Aorta (tissue), 5 donors: ENCODE measurements at regions not wholly inside any gene's neighbourhood (a gene's known extent, or its start where the extent isn't known, plus 50 kb on each side); places are given as distances from the start of the nearest gene placed in this dataset.

Experiments
- ATAC-seq: fragments of 200-7000 bp; cut with Tn5 transposase; one replicate; pipeline ENCODE4 v1.9.1; 2022; ENCODE audit warnings: moderate library complexity; ENCODE audit not compliant: low FRiP score
- DNase-seq, 2 donors: peaks; one replicate each; pipeline ENCODE4 v3.0.0-alpha.2; 2020
- H3K27ac ChIP-seq, 2 donors: one replicate each; pipeline ENCODE4 v1.5.1; 2013; ENCODE audit warnings: low read length in 2 of 2, mild to moderate bottlenecking in 2 of 2, moderate library complexity in 2 of 2, control low read depth in 1 of 2, inconsistent platforms in 1 of 2, low read depth in 1 of 2
- H3K27me3 ChIP-seq, 2 donors: one replicate each; pipeline ENCODE4 v1.6.1; 2013; ENCODE audit warnings: control low read depth in 1 of 2, low read length in 1 of 2, mild to moderate bottlenecking in 1 of 2, moderate library complexity in 1 of 2; ENCODE audit not compliant: insufficient read depth in 2 of 2, control insufficient read depth in 1 of 2
- H3K36me3 ChIP-seq, 2 donors: one replicate each; pipeline ENCODE4 v1.6.1; 2013; ENCODE audit warnings: control low read depth in 1 of 2, low read length in 1 of 2, mild to moderate bottlenecking in 1 of 2; ENCODE audit not compliant: insufficient read depth in 2 of 2, control insufficient read depth in 1 of 2
- H3K4me1 ChIP-seq, 2 donors: one replicate each; pipeline ENCODE4 v1.6.1; 2013; ENCODE audit warnings: low read length in 2 of 2, control low read depth in 1 of 2, mild to moderate bottlenecking in 1 of 2, moderate library complexity in 1 of 2; ENCODE audit not compliant: insufficient read depth in 2 of 2, control insufficient read depth in 1 of 2
- H3K4me3 ChIP-seq, 2 donors: one replicate each; pipeline ENCODE4 v1.5.1; 2013; ENCODE audit warnings: low read length in 2 of 2, control low read depth in 1 of 2, mild to moderate bottlenecking in 1 of 2
- H3K9me3 ChIP-seq: one replicate; pipeline ENCODE4 v1.6.1; 2013; ENCODE audit warnings: mild to moderate bottlenecking, low read length; ENCODE audit not compliant: control insufficient read depth
- WGBS, 2 donors: extraction: QIAGEN DNeasy Blood & Tissue Kit; methylation state at CpG; one replicate each; pipeline ENCODE4 v1.1.7; 2013; 5-methylcytosine and 5-hydroxymethylcytosine counted together
- intact Hi-C, 2 donors: fragments of 100-400 bp; cut with DNase I; formaldehyde crosslinking; loops; one replicate each; pipeline versions ENCODE4 v1.14.2 to v1.15.0; 2022
- donor health status: healthy with polysubstance abuse.
- donor health status: Bipolar disorder and iron deficiency.
- donor health status: DM: no; HTN: no; CAD: no.
- donor health status: DM: no; HTN: no; CAD: no.
- donor health status: DM: yes; HTN: yes; CAD: no.

GRCh38 chrX:39307488-39307887 is 506.2 kb downstream of the MID1IP1 start:
- Histone ChIP-seq H3K27me3 (no peaks in the 10 kb centered on the region), H3K9me3 (no peaks in the 10 kb centered on the region), H3K4me1 (no peaks in the 10 kb centered on the region), H3K4me3 (no peak overlapping the region), H3K27ac (no peak overlapping the region), H3K36me3 (no peaks in the 10 kb centered on the region)
- ATAC-seq (no peak), DNase-seq (no peak)
- WGBS, 2 donors = 85 to 98% methylated on average over 2 of the region's 2 CpGs
- intact Hi-C loops = no loop called here

- H3K36me3 ChIP-seq = no peaks in the 10 kb centered on the region
- intact Hi-C loops = no loop called here
- no peak for DNase-seq
- no peak overlapping the region for H3K27ac ChIP-seq
- no peaks in the 10 kb centered on the region for H3K27me3 ChIP-seq
- H3K9me3 ChIP-seq = no peaks in the 10 kb centered on the region
- no peak overlapping the region for H3K4me3 ChIP-seq
- no peak for ATAC-seq
- WGBS, 2 donors = 18 to 36% methylated on average over 1 of the region's 1 CpG
- H3K4me1 ChIP-seq = no peaks in the 10 kb centered on the region
Measured at GRCh38 chrX:39308126-39308525, 506.9 kb downstream of the MID1IP1 start.

- H3K27ac ChIP-seq = no peak overlapping the region
- H3K9me3 ChIP-seq = no peaks in the 10 kb centered on the region
- H3K36me3 ChIP-seq = no peaks in the 10 kb centered on the region
- no peak for ATAC-seq
- no peak overlapping the region for H3K4me3 ChIP-seq
- no peak for DNase-seq
- no peaks in the 10 kb centered on the region for H3K27me3 ChIP-seq
- WGBS, 2 donors = 76 to 78% methylated on average over 6 of the region's 6 CpGs
- intact Hi-C loops = no loop called here
- no peaks in the 10 kb centered on the region for H3K4me1 ChIP-seq
Measured at GRCh38 chrX:39309018-39309635, 507.9 kb downstream of the MID1IP1 start.

- Histone ChIP-seq H3K9me3 (no peaks in the 10 kb centered on the region), H3K4me3 (no peak overlapping the region), H3K27me3 (no peaks in the 10 kb centered on the region), H3K4me1 (no peaks in the 10 kb centered on the region), H3K27ac (no peak overlapping the region), H3K36me3 (no peaks in the 10 kb centered on the region)
- DNase-seq (no peak), ATAC-seq (no peak)
- intact Hi-C loops = no loop called here
- WGBS, 2 donors = 69 to 72% methylated on average over 7 of the region's 7 CpGs
Measured at GRCh38 chrX:39309721-39310152, 508.5 kb downstream of the MID1IP1 start.

GRCh38 chrX:39310891-39311290 is 509.6 kb downstream of the MID1IP1 start:
- Histone ChIP-seq H3K36me3 (no peaks in the 10 kb centered on the region), H3K4me3 (no peak overlapping the region), H3K27me3 (no peaks in the 10 kb centered on the region), H3K9me3 (no peaks in the 10 kb centered on the region), H3K4me1 (no peaks in the 10 kb centered on the region), H3K27ac (no peak overlapping the region)
- 92 to 95% methylated on average over 4 of the region's 4 CpGs for WGBS, 2 donors
- no peak for DNase-seq
- ATAC-seq = no peak
- intact Hi-C loops = no loop called here

- Histone ChIP-seq H3K27me3 (no peaks in the 10 kb centered on the region), H3K9me3 (no peaks in the 10 kb centered on the region), H3K27ac (no peak overlapping the region), H3K4me3 (no peak overlapping the region), H3K36me3 (no peaks in the 10 kb centered on the region), H3K4me1 (no peaks in the 10 kb centered on the region)
- 78 to 92% methylated on average over 2 of the region's 2 CpGs for WGBS, 2 donors
- no peak for DNase-seq
- intact Hi-C loops = no loop called here
- ATAC-seq = no peak
Measured at GRCh38 chrX:39311646-39312045, 510.4 kb downstream of the MID1IP1 start.

- ATAC-seq (no peak), DNase-seq (no peak)
- H3K4me3 ChIP-seq = no peak overlapping the region
- H3K4me1 ChIP-seq = no peaks in the 10 kb centered on the region
- 79 to 90% methylated on average over 1 of the region's 1 CpG for WGBS, 2 donors
- H3K27ac ChIP-seq = no peak overlapping the region
- intact Hi-C loops = no loop called here
- H3K27me3 ChIP-seq = no peaks in the 10 kb centered on the region
- H3K9me3 ChIP-seq = no peaks in the 10 kb centered on the region
- no peaks in the 10 kb centered on the region for H3K36me3 ChIP-seq
Measured at GRCh38 chrX:39313146-39313545, 511.9 kb downstream of the MID1IP1 start.

GRCh38 chrX:39318506-39319343 is 517.5 kb downstream of the MID1IP1 start:
- no peak for DNase-seq
- no peaks in the 10 kb centered on the region for H3K36me3 ChIP-seq
- 62 to 74% methylated on average over 6 of the region's 6 CpGs for WGBS, 2 donors
- ATAC-seq = no peak
- no peaks in the 10 kb centered on the region for H3K27me3 ChIP-seq
- H3K4me1 ChIP-seq = no peaks in the 10 kb centered on the region
- no peaks in the 10 kb centered on the region for H3K9me3 ChIP-seq
- no peak overlapping the region for H3K4me3 ChIP-seq
- no peak overlapping the region for H3K27ac ChIP-seq
- intact Hi-C loops = no loop called here

GRCh38 chrX:39320165-39320564 is 518.9 kb downstream of the MID1IP1 start:
- Histone ChIP-seq H3K36me3 (no peaks in the 10 kb centered on the region), H3K9me3 (no peaks in the 10 kb centered on the region), H3K4me1 (no peaks in the 10 kb centered on the region), H3K27ac (no peak overlapping the region), H3K4me3 (no peak overlapping the region), H3K27me3 (no peaks in the 10 kb centered on the region)
- ATAC-seq (no peak), DNase-seq (no peak)
- WGBS, 2 donors = 73 to 85% methylated on average over 1 of the region's 1 CpG
- intact Hi-C loops = no loop called here
